Vagina (tissue), 2 donors: ENCODE measurements at regions not wholly inside any gene's neighbourhood (a gene's known extent, or its start where the extent isn't known, plus 50 kb on each side); places are given as distances from the start of the nearest gene placed in this dataset.

Experiments
- CTCF ChIP-seq, 3 experiments: fragments of 450-650 bp in 2 of 3; fragments of 200-600 bp in 1 of 3; sonication (generic) in 1 of 3; IDR thresholded peaks; one replicate each; pipeline ENCODE4 v1.5.1; 2017 to 2019; ENCODE audit warnings: antibody characterized with exemption in 3 of 3, mild to moderate bottlenecking in 2 of 3, moderate library complexity in 2 of 3
- POLR2A ChIP-seq, 2 donors: fragments of 450-650 bp; IDR thresholded peaks; one replicate each; pipeline ENCODE4 v1.6.1; 2017; ENCODE audit warnings: antibody characterized with exemption in 2 of 2, mild to moderate bottlenecking in 2 of 2, moderate library complexity in 2 of 2

GRCh38 chr3:76122007-76122406, 336.7 kb upstream of the ZNF717 start:
- no peak for TF ChIP-seq CTCF (IDR thresholded peaks at IDR 0.05)
- TF ChIP-seq POLR2A (IDR thresholded peaks at IDR 0.05), result no peak
